Mammary epithelial cell (primary cell): ENCODE measurements at regions not wholly inside any gene's neighbourhood (a gene's known extent, or its start where the extent isn't known, plus 50 kb on each side); places are given as distances from the start of the nearest gene placed in this dataset.

Experiments
- EZH2 ChIP-seq: IDR thresholded peaks from 2 replicates; pipeline ENCODE4 v1.6.1; 2012; ENCODE audit warnings: low read length, inconsistent platforms, borderline replicate concordance
- TF ChIP-seq, protein P1 (sequence below), 2 donors: IDR thresholded peaks in 1 of 2; conservative IDR thresholded peaks in 1 of 2; 2 replicates each; pipeline ENCODE4 v1.5.1; 2011 to 2012; ENCODE audit warnings: inconsistent platforms in 2 of 2, low read length in 2 of 2, mild to moderate bottlenecking in 2 of 2, control low read depth in 1 of 2, low read depth in 1 of 2; ENCODE audit not compliant: insufficient read depth in 1 of 2; ENCODE audit errors: extremely low read depth in 1 of 2

DNA sequence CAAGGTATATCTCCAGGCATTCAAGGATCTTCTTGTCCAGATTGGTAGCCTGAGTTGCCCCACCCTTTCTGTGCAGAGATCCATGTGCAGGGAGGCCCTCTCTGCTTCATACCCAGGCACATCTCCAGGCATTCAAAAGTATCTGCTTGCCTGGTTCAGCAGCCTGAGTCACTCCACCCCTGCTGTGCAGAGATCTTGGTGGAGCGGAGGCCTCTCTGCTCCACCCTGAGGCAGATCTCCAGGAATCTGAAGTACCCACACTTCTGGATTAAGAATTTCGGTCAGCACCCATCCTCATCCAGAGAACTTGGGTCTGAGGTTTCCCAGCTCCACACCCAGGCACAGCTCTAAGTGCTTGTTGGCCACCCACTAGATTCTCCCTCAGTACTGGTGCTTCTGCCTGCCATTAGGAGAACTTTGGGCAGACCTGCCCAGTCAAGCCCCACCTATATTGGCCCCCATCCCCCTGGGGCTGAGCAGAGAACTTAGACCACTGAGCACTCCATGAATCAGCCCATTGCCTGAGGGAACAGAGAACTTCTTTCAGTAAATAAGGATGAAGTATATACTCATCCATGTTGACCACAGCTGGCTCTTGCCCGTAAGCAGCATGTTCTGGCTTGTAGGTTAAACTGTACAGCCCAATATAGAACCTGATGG lies 199.5 kb upstream of the ZCCHC13 start:
- TF ChIP-seq, protein P1, sequence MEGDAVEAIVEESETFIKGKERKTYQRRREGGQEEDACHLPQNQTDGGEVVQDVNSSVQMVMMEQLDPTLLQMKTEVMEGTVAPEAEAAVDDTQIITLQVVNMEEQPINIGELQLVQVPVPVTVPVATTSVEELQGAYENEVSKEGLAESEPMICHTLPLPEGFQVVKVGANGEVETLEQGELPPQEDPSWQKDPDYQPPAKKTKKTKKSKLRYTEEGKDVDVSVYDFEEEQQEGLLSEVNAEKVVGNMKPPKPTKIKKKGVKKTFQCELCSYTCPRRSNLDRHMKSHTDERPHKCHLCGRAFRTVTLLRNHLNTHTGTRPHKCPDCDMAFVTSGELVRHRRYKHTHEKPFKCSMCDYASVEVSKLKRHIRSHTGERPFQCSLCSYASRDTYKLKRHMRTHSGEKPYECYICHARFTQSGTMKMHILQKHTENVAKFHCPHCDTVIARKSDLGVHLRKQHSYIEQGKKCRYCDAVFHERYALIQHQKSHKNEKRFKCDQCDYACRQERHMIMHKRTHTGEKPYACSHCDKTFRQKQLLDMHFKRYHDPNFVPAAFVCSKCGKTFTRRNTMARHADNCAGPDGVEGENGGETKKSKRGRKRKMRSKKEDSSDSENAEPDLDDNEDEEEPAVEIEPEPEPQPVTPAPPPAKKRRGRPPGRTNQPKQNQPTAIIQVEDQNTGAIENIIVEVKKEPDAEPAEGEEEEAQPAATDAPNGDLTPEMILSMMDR (conservative IDR thresholded peaks at IDR 0.05 in 1 of 2, IDR thresholded peaks at IDR 0.05 in 1 of 2; ENCODE audit: extremely low read depth in 1 of 2, insufficient read depth in 1 of 2, low read depth in 1 of 2, low read length in 2 of 2) = no peak
- TF ChIP-seq EZH2 = no peak
